NCI-H2227 (cell line): ENCODE measurements at regions not wholly inside any gene's neighbourhood (a gene's known extent, or its start where the extent isn't known, plus 50 kb on each side); places are given as distances from the start of the nearest gene placed in this dataset.

ENCODE experiments used
- DNase-seq: peaks from one replicate; lab custom pipeline; 2025; ENCODE audit not compliant: unreplicated experiment; lab: John Stamatoyannopoulos, UW

DNA sequence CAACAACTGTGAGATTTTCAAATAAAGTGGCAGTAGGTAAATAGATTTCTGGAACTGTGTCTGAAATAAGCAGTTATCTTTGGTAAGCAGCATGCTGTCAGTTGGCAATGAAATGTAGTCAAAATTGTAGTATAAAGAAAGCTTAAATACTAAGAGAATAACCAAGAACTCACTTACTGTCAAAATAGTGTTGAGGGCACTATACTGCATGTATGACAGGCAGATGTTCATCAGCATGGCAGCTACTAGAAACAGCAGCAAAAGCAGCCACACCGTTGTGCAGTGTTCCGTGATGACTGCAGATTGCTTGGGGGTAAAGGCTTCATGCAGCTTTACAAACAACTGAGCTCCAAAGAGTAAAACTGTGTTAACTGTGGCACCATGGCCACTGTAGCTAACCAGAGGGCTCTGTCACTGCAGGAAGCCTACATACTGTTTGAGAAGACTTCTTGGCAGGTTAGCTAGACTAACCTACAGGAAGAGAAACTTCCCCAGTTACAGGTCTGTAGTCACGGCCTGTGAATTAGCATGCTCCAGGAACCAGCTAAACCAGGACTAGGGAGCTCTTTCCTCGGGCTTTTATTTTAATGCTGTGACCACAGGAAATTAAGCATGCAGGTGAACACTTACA lies 459.7 kb downstream of the TBL1XR1 start:
- no peak for DNase-seq

GRCh38 chr3:176734146-176734545 lies 463.1 kb downstream of the TBL1XR1 start:
- DNase-seq: no peak

GRCh38 chr3:176724394-176724759 lies 472.9 kb downstream of the TBL1XR1 start:
- no peak for DNase-seq

DNA sequence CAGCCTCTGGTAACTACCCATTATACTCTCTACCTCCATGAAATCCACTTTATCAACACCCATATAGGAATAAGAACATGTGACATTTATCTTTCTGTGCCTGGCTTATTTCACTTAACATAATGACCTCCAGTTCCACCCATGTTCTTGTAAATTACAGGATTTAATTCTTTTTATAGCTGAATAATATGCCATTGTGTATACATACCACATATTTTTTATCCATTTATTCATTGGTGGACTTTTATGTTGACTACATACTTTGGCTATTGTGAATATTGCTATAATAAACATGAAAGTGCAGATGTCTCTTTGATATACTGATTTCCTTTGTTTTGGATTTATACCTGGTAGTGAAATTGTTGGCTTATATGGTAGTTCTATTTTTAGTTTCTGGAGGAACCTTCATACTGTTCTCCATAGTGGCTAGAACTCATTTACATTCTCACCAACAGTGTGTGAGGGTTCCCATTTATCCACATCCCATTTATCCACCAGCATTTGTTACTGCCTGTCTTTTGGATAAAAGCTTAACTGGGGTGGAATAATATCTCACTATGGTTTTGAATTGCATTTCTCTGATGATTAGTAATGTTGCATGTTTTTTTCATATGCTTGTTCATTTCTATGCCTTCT lies 473.4 kb downstream of the TBL1XR1 start:
- DNase-seq: no peak

- no peak for DNase-seq
These were observed 483.2 kb downstream of the TBL1XR1 start for GRCh38 chr3:176714034-176714433.

GRCh38 chr3:176712191-176712590 lies 485.1 kb downstream of the TBL1XR1 start:
- no peak for DNase-seq

DNA sequence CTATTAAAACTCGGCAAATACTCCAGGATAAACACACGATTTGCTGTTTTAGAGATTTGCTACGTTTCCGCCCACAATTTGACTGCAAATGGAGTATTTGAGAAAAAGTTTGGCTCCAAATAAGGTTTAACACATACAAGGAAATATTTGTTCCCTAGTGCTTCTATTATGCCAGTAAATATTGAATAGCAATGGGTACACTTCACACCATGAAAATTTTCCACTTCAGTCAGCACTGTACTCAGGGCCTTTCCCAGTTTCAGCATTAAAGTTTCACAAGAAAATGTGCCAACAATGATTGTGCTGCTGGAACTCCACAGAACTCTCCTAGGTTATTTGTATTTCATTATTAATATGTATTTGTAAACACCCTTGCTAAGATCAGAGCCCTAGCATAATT lies 498.0 kb downstream of the TBL1XR1 start:
- no peak for DNase-seq

DNA sequence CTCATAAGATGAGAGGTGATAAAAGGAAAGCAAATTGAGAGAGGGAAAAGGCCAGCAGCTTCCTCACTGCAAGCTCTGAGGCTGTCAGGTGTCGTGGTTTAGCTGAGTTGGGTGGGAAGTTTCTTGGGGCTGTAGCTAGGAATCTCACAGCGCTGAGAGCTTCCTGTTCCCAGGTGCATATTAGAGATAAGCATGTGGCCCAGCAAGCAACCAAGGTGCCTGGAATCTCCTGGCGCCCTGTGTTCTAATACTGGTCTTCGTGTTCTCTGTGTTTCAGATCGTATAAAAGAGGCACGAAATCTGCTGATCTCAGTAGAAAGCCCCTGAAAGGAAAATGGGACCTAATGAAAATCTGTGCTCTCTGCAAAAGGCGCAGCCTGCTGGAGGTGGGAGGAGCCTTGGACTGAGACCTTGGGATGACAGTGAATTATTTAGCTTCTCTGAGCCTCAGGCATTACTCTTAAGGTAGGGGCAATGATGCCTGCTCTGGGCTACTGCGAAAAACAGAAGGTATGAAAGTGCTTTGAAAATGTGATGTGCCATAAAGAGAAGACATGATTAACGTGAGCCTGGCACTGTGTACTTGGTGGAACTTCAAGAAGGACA lies 499.9 kb downstream of the TBL1XR1 start:
- DNase-seq: no peak

- no peak for DNase-seq
These were observed 500.5 kb downstream of the TBL1XR1 start for GRCh38 chr3:176696816-176697215.

DNA sequence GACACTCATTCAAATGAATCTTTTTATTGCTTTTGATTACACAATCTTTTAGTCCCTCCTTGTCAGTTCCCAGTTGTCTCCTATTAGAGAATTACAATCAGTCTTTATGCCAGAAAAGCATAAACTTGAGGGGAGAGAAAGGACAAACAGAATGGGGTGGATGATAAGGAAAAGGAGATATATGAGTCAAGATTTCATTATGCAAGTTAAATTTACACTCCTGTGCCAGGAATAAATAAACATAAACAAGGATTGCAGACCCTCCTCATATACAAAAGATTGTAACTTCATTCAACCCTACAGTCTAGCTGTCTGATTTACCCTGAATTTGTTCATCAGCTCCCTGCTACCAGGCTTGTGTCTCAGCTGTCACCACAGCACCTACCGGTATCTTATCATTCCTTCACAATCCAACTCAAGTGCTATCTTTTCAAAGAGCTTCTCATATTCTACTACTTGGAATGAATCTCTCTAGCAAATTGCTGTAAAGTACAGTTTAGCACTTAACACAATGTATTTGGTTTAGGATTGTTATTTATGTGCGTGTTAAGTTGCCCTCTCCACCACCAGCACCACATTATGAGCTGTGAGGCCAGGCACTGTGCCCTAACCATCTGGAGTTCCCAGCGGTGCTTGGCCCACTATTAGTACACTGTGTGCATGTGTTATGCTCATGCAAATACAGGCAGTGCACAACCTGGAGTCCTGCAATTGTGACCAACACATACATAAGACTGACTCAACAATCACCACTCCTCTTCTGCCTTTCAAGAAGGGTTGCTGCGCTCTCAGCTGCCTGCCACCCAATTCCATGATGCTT lies 504.1 kb downstream of the TBL1XR1 start:
- DNase-seq: no peak

GRCh38 chr3:176692199-176692965 lies 504.9 kb downstream of the TBL1XR1 start:
- DNase-seq: no peak

GRCh38 chr3:176690083-176690869 lies 507.0 kb downstream of the TBL1XR1 start:
- no peak for DNase-seq

DNA sequence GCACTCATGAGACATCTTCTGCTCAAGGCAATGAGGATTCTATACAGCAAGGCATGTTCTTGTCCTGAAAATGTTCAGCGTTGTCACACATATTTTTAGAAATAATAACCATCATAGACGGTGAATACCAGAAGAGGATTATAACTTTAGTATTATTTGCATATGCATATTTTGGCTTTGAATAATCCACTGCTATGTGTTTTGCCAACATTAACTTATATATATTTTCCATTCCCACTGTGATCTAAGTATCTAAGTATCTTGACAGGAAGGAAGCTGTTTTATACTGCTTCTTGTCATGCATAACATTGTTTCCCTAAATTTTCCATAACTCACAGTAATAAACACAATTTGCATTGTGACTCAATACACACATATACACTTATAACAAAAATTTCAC lies 509.5 kb downstream of the TBL1XR1 start:
- DNase-seq: no peak

GRCh38 chr3:176683382-176683781 lies 513.9 kb downstream of the TBL1XR1 start:
- DNase-seq: no peak

DNA sequence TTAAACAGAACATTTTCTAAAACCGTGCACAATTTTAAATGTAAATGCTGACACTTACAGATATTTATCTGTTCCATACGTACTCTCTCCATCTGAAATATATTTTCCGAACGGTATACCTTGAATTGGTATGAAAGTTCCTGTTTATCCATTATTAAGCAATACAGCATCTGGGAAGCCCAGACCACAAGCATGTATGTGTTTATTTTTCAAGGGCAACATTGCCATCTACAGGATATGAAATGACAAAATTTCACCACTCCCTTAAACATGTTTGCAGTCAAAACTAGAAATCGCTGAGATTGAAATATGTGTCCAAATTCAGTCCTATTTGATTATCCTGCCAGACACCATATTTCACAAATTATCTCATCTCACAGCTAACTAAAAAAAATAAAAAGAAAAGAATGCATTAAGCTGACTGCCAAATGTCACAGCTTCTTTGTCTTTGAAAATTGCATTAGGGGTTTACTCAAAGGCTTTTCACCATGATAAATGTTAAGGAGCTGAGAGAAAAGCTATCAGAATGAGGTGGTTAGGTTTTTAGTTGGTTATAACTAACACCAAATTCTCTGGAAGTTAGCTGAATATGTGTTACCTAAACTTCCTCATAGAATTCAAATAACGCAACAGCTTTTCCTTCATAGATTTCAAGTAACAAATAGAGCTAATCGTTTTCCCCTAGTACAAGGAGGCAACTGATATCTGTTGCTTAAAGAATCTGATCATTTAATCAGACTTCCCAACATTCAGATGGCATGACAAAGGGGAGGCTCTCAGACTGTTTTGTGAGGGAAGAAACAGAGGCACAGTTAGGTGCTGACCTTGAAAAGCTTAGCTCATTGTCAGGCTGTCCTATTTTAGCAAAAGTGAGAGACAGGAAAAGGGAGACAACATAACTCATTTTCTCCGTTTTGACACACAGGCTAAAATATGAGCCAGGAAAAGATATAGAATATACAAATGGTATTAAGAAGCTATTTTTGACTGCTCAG lies 533.1 kb downstream of the TBL1XR1 start:
- peak; percentile 61 for DNase-seq

DNA sequence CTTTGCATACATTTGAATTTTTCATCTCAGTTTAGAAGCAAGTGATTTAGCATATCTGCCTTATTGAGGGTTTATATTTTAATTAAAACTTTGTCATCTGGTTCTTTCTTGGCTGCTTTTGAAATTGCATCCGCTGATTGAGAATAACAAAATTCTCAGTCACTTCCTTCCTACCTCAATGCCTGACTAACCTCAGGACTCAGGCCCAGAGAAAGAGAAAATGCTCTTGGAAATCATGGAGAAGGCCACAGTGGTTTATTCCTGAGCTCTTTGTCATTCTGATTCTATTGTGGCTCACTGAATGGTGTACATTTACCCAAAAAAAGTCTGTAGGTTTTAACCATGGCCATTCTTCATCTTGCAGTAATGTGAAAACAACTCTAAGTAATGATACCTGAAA lies 533.9 kb downstream of the TBL1XR1 start:
- no peak for DNase-seq

GRCh38 chr3:176661432-176661964 lies 535.8 kb downstream of the TBL1XR1 start:
- DNase-seq: no peak

DNA sequence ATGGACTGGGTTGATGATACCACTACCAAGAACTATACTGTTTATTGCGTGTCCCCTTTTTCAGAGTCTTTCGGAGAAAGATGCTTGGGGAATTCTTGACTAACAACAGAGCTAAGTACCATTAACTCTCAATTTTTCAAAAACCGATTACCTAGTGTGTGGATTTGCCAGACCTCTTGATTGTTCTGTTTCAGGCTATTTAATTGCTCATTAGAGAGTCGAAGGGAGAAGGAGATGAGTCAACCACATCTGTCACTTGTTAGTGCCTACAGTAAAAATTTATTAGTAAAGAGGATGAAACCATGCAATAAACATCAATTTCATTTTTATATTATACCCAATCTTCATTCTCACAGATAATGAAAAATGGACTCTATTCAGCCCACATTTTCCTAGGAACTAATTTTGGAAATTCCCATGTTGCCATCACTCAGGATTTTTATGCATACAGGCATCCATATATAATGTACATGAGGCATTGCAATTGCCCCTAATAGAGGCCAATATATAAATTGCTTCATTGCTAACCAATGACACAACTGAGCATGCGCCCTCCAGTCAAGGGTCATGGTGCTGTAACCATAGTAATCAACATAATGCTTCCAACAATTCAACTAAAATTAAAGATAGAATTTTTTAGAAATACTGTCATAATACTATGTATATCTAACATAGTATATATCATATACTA lies 541.7 kb downstream of the TBL1XR1 start:
- no peak for DNase-seq
